Left ventricle myocardium inferior (tissue), 1 donor: ENCODE measurements at regions not wholly inside any gene's neighbourhood (a gene's known extent, or its start where the extent isn't known, plus 50 kb on each side); places are given as distances from the start of the nearest gene placed in this dataset.
"Not testable (repeated sequence)": the region's sequence is repeated elsewhere in the genome, so short reads cannot be mapped to it uniquely, and the experiment has no call there.

Source experiments
- DNase-seq: peaks from one replicate; pipeline ENCODE4 v3.0.0-alpha.2; 2020
- H3K27ac ChIP-seq: fragments of 200-600 bp; replicated peaks from 2 replicates; pipeline ENCODE4 v1.8.0; 2021
- H3K27me3 ChIP-seq: fragments of 200-600 bp; 2 replicates; pipeline ENCODE4 v1.8.0; 2021; ENCODE audit warnings: low read depth
- H3K36me3 ChIP-seq: fragments of 200-600 bp; 2 replicates; pipeline ENCODE4 v1.8.0; 2021
- H3K4me1 ChIP-seq: fragments of 200-600 bp; 2 replicates; pipeline ENCODE4 v1.8.0; 2021
- H3K4me3 ChIP-seq: fragments of 200-600 bp; 2 replicates; pipeline ENCODE4 v1.8.0; 2021; ENCODE audit warnings: mild to moderate bottlenecking, moderate library complexity
- H3K9me3 ChIP-seq: fragments of 200-600 bp; replicated peaks from 2 replicates; pipeline ENCODE4 v1.8.0; 2021
- intact Hi-C: fragments of 100-400 bp; cut with micrococcal nuclease; formaldehyde crosslinking; loops from one replicate; pipeline ENCODE4 v1.11.0; 2022
- TF ChIP-seq, protein P1 (sequence below): fragments of 200-600 bp; IDR thresholded peaks from 2 replicates; pipeline ENCODE4 v1.8.0; 2021; ENCODE audit warnings: antibody characterized with exemption, mild to moderate bottlenecking, borderline replicate concordance
- donor health status: DM: no; HTN: yes; CAD: no; lungs with severe emphysema.

DNA sequence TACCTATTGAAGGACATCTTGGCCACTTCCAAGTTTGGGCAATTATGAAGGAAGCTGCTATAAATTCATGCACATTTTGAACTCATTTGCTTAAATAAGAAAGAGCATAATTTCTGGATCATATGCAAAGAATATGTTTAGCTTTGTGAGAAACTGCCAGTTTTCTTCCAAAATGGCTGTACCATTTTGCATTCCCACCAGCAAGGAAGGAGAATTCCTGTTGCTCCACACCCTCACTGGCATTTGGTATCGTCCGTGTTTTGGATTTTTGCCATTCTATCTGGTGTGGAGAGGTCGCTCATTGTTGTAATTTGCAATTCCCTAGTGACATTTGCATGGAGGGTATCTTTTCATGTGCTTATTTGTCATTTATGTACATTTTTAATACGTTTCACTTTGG is 339.3 kb downstream of the DAD1 start:
- Histone ChIP-seq H3K27ac (no peak overlapping the region), H3K36me3 (no peaks in the 10 kb centered on the region), H3K9me3 (no peaks in the 10 kb centered on the region), H3K4me3 (no peak overlapping the region), H3K27me3 (peaks cover 10% of the 10 kb centered on the region), H3K4me1 (no peaks in the 10 kb centered on the region)
- TF ChIP-seq, protein P1, sequence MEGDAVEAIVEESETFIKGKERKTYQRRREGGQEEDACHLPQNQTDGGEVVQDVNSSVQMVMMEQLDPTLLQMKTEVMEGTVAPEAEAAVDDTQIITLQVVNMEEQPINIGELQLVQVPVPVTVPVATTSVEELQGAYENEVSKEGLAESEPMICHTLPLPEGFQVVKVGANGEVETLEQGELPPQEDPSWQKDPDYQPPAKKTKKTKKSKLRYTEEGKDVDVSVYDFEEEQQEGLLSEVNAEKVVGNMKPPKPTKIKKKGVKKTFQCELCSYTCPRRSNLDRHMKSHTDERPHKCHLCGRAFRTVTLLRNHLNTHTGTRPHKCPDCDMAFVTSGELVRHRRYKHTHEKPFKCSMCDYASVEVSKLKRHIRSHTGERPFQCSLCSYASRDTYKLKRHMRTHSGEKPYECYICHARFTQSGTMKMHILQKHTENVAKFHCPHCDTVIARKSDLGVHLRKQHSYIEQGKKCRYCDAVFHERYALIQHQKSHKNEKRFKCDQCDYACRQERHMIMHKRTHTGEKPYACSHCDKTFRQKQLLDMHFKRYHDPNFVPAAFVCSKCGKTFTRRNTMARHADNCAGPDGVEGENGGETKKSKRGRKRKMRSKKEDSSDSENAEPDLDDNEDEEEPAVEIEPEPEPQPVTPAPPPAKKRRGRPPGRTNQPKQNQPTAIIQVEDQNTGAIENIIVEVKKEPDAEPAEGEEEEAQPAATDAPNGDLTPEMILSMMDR = no peak
- intact Hi-C loops = no loop called here
- DNase-seq = no peak

- Histone ChIP-seq H3K27ac (no peak overlapping the region), H3K4me1 (no peaks in the 10 kb centered on the region), H3K27me3 (peaks cover 6% of the 10 kb centered on the region), H3K36me3 (no peaks in the 10 kb centered on the region), H3K4me3 (no peak overlapping the region), H3K9me3 (no peaks in the 10 kb centered on the region)
- TF ChIP-seq, protein P1 = no peak
- intact Hi-C loops = no loop called here
- DNase-seq = no peak
Measured at GRCh38 chr14:22243971-22244581, 344.9 kb downstream of the DAD1 start.

GRCh38 chr14:22238320-22238719 is 350.7 kb downstream of the DAD1 start:
- H3K4me1 ChIP-seq, H3K27me3 ChIP-seq, H3K27ac ChIP-seq, H3K4me3 ChIP-seq, H3K36me3 ChIP-seq, DNase-seq, intact Hi-C loops, H3K9me3 ChIP-seq: not testable (repeated sequence)

- H3K4me1 ChIP-seq = no peaks in the 10 kb centered on the region
- TF ChIP-seq, protein P1 = no peak
- intact Hi-C loops = no loop called here
- H3K27ac ChIP-seq = no peak overlapping the region
- no peak for DNase-seq
- H3K27me3 ChIP-seq = no peaks in the 10 kb centered on the region
- no peaks in the 10 kb centered on the region for H3K36me3 ChIP-seq
- no peak overlapping the region for H3K4me3 ChIP-seq
- peaks cover 8% of the 10 kb centered on the region for H3K9me3 ChIP-seq
Measured at GRCh38 chr14:22233377-22233776, 355.6 kb downstream of the DAD1 start.

GRCh38 chr14:22232933-22233332 is 356.1 kb downstream of the DAD1 start:
- intact Hi-C loops = no loop called here
- peaks cover 8% of the 10 kb centered on the region for H3K9me3 ChIP-seq
- H3K27ac ChIP-seq = no peak overlapping the region
- H3K27me3 ChIP-seq = no peaks in the 10 kb centered on the region
- no peaks in the 10 kb centered on the region for H3K36me3 ChIP-seq
- DNase-seq = no peak
- no peaks in the 10 kb centered on the region for H3K4me1 ChIP-seq
- H3K4me3 ChIP-seq = no peak overlapping the region
- TF ChIP-seq, protein P1 = no peak

DNA sequence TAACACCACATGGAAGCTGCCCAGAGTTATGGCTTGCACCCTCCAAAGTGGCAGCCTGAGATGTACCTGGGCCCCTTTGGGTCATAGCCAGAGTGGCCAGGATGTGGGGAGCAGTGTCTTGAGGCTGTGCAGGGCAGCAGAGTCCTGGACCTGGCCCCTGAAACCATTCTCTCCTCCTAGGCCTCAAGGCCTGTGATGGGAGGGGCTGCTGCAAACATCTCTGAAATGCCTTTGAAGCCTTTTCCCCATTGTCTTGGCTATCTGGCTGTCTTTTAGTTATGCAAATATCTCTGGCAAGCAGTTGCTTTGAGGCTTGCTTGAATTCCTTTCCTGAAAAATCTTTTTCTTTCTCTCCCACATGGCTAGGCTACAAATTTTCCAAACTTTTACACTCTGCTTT is 356.5 kb downstream of the DAD1 start:
- peaks cover 4% of the 10 kb centered on the region for H3K27me3 ChIP-seq
- H3K36me3 ChIP-seq = no peaks in the 10 kb centered on the region
- H3K9me3 ChIP-seq = peaks cover 8% of the 10 kb centered on the region
- no peak overlapping the region for H3K4me3 ChIP-seq
- TF ChIP-seq, protein P1 = no peak
- H3K27ac ChIP-seq = no peak overlapping the region
- intact Hi-C loops = no loop called here
- no peaks in the 10 kb centered on the region for H3K4me1 ChIP-seq
- no peak for DNase-seq
